Endodermal cell (in vitro differentiated cells): ENCODE measurements at regions not wholly inside any gene's neighbourhood (a gene's known extent, or its start where the extent isn't known, plus 50 kb on each side); places are given as distances from the start of the nearest gene placed in this dataset.

Source experiments
- DNase-seq: peaks from one replicate; pipeline ENCODE4 v3.0.0-alpha.2; 2017
- H3K27ac ChIP-seq: 2 replicates; pipeline ENCODE4 v1.5.1; 2013; ENCODE audit warnings: mild to moderate bottlenecking, low read depth, low read length, moderate library complexity
- H3K27me3 ChIP-seq: 2 replicates; pipeline ENCODE4 v1.6.1; 2013; ENCODE audit warnings: mild to moderate bottlenecking, low read length, moderate library complexity; ENCODE audit not compliant: insufficient read depth, control insufficient read depth, poor library complexity, severe bottlenecking
- H3K36me3 ChIP-seq: 2 replicates; pipeline ENCODE4 v1.7.0; 2013; ENCODE audit warnings: mild to moderate bottlenecking, low read length, moderate library complexity; ENCODE audit not compliant: control insufficient read depth, insufficient read depth
- H3K4me1 ChIP-seq: one replicate; pipeline ENCODE4 v1.7.0; 2013; ENCODE audit warnings: low read length; ENCODE audit not compliant: control insufficient read depth, insufficient read depth
- H3K4me3 ChIP-seq: 2 replicates; pipeline ENCODE4 v1.5.1; 2013; ENCODE audit warnings: mild to moderate bottlenecking, low read length, moderate library complexity
- H3K9ac ChIP-seq: 2 replicates; pipeline ENCODE4 v1.6.1; 2013; ENCODE audit warnings: mild to moderate bottlenecking, low read length, moderate library complexity; ENCODE audit not compliant: poor library complexity, severe bottlenecking; ENCODE audit errors: extremely low read depth
- H3K9me3 ChIP-seq: 2 replicates; pipeline ENCODE4 v1.6.1; 2013; ENCODE audit warnings: mild to moderate bottlenecking, low read length, moderate library complexity; ENCODE audit not compliant: control insufficient read depth
- H3K27ac Mint-ChIP-seq: 2 replicates; pipeline ENCODE4 v1.8.0; 2020; ENCODE audit warnings: mixed read lengths
- H3K27me3 Mint-ChIP-seq: 2 replicates; pipeline ENCODE4 v1.8.0; 2021; ENCODE audit warnings: mild to moderate bottlenecking, mixed read lengths; ENCODE audit not compliant: insufficient read depth
- H3K36me3 Mint-ChIP-seq: 2 replicates; pipeline ENCODE4 v1.8.0; 2020; ENCODE audit warnings: low read depth, mixed read lengths
- H3K4me1 Mint-ChIP-seq: 2 replicates; pipeline ENCODE4 v1.8.0; 2020; ENCODE audit warnings: mixed read lengths
- H3K4me3 Mint-ChIP-seq: 2 replicates; pipeline ENCODE4 v1.8.0; 2020; ENCODE audit warnings: mild to moderate bottlenecking, moderate library complexity, mixed read lengths
- H3K9me3 Mint-ChIP-seq: 2 replicates; pipeline ENCODE4 v1.8.0; 2020; ENCODE audit warnings: mild to moderate bottlenecking, mixed read lengths
- WGBS, 2 experiments: methylation state at CpG; one replicate each; pipeline versions ENCODE4 v1.1.5 to v1.1.7; 2013; ENCODE audit warnings: missing lambda C conversion rate in 2 of 2, mixed read lengths in 1 of 2; ENCODE audit not compliant: insufficient coverage in 1 of 2, insufficient read length in 1 of 2; 5-methylcytosine and 5-hydroxymethylcytosine counted together
- TF ChIP-seq, protein P1 (sequence below): fragments of 200-600 bp; sonication (generic); conservative IDR thresholded peaks from 2 replicates; pipeline ENCODE4 v1.5.0; 2021; ENCODE audit warnings: antibody characterized with exemption, mild to moderate bottlenecking

DNA sequence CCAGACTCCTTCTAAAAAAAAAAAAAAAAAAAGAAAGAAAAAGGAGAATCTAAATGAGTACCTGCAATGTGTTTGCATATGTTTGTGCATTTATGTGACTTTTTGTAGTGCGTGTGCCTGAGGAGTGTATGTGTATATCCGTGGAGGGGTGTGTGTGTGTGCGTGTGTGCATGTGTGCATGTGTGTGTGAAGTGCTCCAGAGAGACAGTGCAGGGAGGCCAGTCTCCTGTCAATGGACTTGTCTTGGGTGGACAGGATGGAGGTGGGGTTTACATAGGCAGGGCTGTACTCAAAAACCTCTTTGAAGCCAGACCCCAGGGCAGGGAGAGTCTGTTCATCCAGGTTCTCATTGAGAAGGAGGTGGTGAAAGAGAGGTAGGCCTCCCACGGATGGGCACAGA lies 87.1 kb upstream of the MVB12B start:
- H3K9ac ChIP-seq = no peak overlapping the region
- no peaks in the 10 kb centered on the region for H3K27me3 ChIP-seq
- H3K4me3 Mint-ChIP-seq = no peak overlapping the region
- no peaks in the 10 kb centered on the region for H3K9me3 Mint-ChIP-seq
- no peak overlapping the region for H3K27ac ChIP-seq
- H3K36me3 Mint-ChIP-seq = no peaks in the 10 kb centered on the region
- WGBS, 2 experiments = 91 to 92% methylated on average over 3 to 4 of the region's 4 CpGs
- TF ChIP-seq, protein P1, sequence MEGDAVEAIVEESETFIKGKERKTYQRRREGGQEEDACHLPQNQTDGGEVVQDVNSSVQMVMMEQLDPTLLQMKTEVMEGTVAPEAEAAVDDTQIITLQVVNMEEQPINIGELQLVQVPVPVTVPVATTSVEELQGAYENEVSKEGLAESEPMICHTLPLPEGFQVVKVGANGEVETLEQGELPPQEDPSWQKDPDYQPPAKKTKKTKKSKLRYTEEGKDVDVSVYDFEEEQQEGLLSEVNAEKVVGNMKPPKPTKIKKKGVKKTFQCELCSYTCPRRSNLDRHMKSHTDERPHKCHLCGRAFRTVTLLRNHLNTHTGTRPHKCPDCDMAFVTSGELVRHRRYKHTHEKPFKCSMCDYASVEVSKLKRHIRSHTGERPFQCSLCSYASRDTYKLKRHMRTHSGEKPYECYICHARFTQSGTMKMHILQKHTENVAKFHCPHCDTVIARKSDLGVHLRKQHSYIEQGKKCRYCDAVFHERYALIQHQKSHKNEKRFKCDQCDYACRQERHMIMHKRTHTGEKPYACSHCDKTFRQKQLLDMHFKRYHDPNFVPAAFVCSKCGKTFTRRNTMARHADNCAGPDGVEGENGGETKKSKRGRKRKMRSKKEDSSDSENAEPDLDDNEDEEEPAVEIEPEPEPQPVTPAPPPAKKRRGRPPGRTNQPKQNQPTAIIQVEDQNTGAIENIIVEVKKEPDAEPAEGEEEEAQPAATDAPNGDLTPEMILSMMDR = no peak
- H3K27ac Mint-ChIP-seq = no peak overlapping the region
- H3K4me1 Mint-ChIP-seq = no peaks in the 10 kb centered on the region
- H3K9me3 ChIP-seq = no peaks in the 10 kb centered on the region
- H3K4me1 ChIP-seq = no peaks in the 10 kb centered on the region
- no peak for DNase-seq
- H3K27me3 Mint-ChIP-seq = peaks cover 3% of the 10 kb centered on the region
- no peak overlapping the region for H3K4me3 ChIP-seq
- H3K36me3 ChIP-seq = no peaks in the 10 kb centered on the region

DNA sequence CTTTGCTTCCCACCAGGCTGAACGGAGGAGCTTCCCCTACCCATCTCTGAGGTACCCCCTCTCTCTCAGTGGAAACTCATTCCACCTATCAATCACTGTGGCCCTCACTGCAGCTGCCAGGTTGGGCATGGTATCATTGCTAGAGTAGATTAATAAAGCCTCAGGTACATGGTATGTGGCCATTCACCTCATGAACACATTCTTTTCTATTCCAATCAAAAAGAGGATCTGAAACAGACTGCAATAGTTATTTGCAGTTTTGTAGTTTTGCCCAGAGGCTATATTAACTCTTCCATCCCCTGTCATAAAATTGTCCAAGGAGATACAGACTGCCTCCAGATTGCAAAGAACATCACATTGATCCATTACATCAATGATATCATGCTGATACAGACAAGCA lies 85.8 kb upstream of the MVB12B start:
- TF ChIP-seq, protein P1 = no peak
- Histone ChIP-seq H3K27ac (no peak overlapping the region), H3K4me1 (no peaks in the 10 kb centered on the region), H3K9ac (no peak overlapping the region), H3K4me3 (no peak overlapping the region), H3K27me3 (no peaks in the 10 kb centered on the region), H3K9me3 (no peaks in the 10 kb centered on the region), H3K36me3 (no peaks in the 10 kb centered on the region)
- Mint-ChIP-seq H3K9me3 (no peaks in the 10 kb centered on the region), H3K27me3 (peaks cover 3% of the 10 kb centered on the region), H3K4me3 (no peak overlapping the region), H3K36me3 (no peaks in the 10 kb centered on the region), H3K4me1 (no peaks in the 10 kb centered on the region), H3K27ac (no peak overlapping the region)
- DNase-seq = no peak
- 60 to 78% methylated on average over 1 of the region's 1 CpG for WGBS, 2 experiments

DNA sequence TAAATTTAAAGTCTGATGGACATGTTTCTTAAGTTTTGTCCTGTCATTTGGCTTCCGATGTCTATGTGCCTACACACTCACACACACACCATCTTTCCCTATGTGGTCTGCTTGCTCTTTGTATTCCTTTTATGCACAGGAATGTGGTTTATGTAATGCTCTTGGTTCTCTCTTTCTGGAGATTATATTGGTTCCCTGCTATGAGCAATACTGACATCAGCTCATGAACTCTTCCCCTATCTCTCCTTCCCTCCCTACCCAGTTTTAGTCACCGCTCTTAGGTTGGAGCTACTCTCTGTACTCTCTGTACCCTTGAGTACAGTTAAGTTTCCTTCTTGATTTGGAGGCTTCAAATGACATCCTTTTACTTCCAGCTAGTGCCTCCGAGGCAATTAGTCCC lies 77.9 kb upstream of the MVB12B start:
- WGBS, 2 experiments = 86 to 98% methylated on average over 1 to 3 of the region's 3 CpGs

More for the DNA sequence above, 77.9 kb upstream of the MVB12B start:
- DNase-seq = no peak
- no peaks in the 10 kb centered on the region for H3K4me1 ChIP-seq
- no peaks in the 10 kb centered on the region for H3K36me3 ChIP-seq
- H3K4me3 Mint-ChIP-seq = no peak overlapping the region
- H3K27ac Mint-ChIP-seq = no peak overlapping the region
- H3K4me3 ChIP-seq = no peak overlapping the region
- H3K36me3 Mint-ChIP-seq = no peaks in the 10 kb centered on the region
- no peak overlapping the region for H3K27ac ChIP-seq
- H3K27me3 Mint-ChIP-seq = no peaks in the 10 kb centered on the region
- H3K4me1 Mint-ChIP-seq = no peaks in the 10 kb centered on the region
- peaks cover 20% of the 10 kb centered on the region for H3K9me3 Mint-ChIP-seq
- no peaks in the 10 kb centered on the region for H3K27me3 ChIP-seq
- H3K9ac ChIP-seq = no peak overlapping the region
- TF ChIP-seq, protein P1 = no peak
- H3K9me3 ChIP-seq = no peaks in the 10 kb centered on the region
